Loucy (cell line): ENCODE measurements at regions not wholly inside any gene's neighbourhood (a gene's known extent, or its start where the extent isn't known, plus 50 kb on each side); places are given as distances from the start of the nearest gene placed in this dataset.

ENCODE experiments used
- H2AFZ ChIP-seq: fragments of 200-600 bp; sonication (generic); 2 replicates; pipeline ENCODE4 v1.6.0; 2016; ENCODE audit warnings: antibody characterized with exemption, mild to moderate bottlenecking, low read length, moderate library complexity
- H3F3A ChIP-seq: fragments of 200-600 bp; 2 replicates; pipeline ENCODE4 v1.6.0; 2016; ENCODE audit warnings: antibody characterized with exemption, low read depth, mild to moderate bottlenecking
- H3K27me3 ChIP-seq: fragments of 200-600 bp; sonication (generic); 2 replicates; pipeline ENCODE4 v1.6.1; 2014; ENCODE audit warnings: low read length, mild to moderate bottlenecking; ENCODE audit not compliant: insufficient read depth, poor library complexity, severe bottlenecking
- H3K36me3 ChIP-seq: fragments of 200-600 bp; sonication (generic); 2 replicates; pipeline ENCODE4 v1.6.1; 2016; ENCODE audit warnings: low read length; ENCODE audit not compliant: insufficient read depth
- H3K4me1 ChIP-seq: fragments of 200-600 bp; sonication (generic); 2 replicates; pipeline ENCODE4 v1.5.1; 2014; ENCODE audit warnings: low read length, mild to moderate bottlenecking; ENCODE audit not compliant: insufficient read depth, poor library complexity, severe bottlenecking
- H3K4me2 ChIP-seq: fragments of 200-600 bp; sonication (generic); 2 replicates; pipeline ENCODE4 v1.6.0; 2014; ENCODE audit warnings: antibody characterized with exemption, low read length, low read depth, mild to moderate bottlenecking; ENCODE audit not compliant: poor library complexity, severe bottlenecking
- H3K4me3 ChIP-seq: fragments of 200-600 bp; sonication (generic); 2 replicates; pipeline ENCODE4 v1.5.1; 2014; ENCODE audit warnings: low read length, mild to moderate bottlenecking, mixed read lengths; ENCODE audit not compliant: poor library complexity, severe bottlenecking
- H3K79me2 ChIP-seq: fragments of 200-600 bp; sonication (generic); 2 replicates; pipeline ENCODE4 v1.6.1; 2014; ENCODE audit warnings: low read length; ENCODE audit not compliant: insufficient read depth
- H3K9ac ChIP-seq: fragments of 200-600 bp; sonication (generic); 2 replicates; pipeline ENCODE4 v1.6.0; 2014; ENCODE audit warnings: mild to moderate bottlenecking, low read depth, low read length, moderate library complexity; ENCODE audit not compliant: poor library complexity, severe bottlenecking
- H3K9me2 ChIP-seq: fragments of 200-600 bp; sonication (generic); replicated peaks from 2 replicates; pipeline ENCODE4 v1.6.1; 2016; ENCODE audit warnings: low read depth, low read length, mixed read lengths
- H3K9me3 ChIP-seq: fragments of 200-600 bp; sonication (generic); 2 replicates; pipeline ENCODE4 v1.6.1; 2014; ENCODE audit warnings: mild to moderate bottlenecking, antibody characterized with exemption, low read length, low read depth; ENCODE audit not compliant: insufficient read depth
- H4K20me1 ChIP-seq: fragments of 200-600 bp; sonication (generic); 2 replicates; pipeline ENCODE4 v1.6.0; 2014; ENCODE audit warnings: antibody characterized with exemption, low read length, mild to moderate bottlenecking; ENCODE audit not compliant: insufficient read depth, poor library complexity, severe bottlenecking
- CTCF ChIP-seq: fragments of 200-600 bp; sonication (generic); conservative IDR thresholded peaks from 2 replicates; pipeline ENCODE4 v1.5.1; 2014; ENCODE audit warnings: mild to moderate bottlenecking, antibody characterized with exemption, low read length
- EZH2phosphoT487 ChIP-seq: fragments of 200-600 bp; IDR thresholded peaks from 2 replicates; pipeline ENCODE4 v1.6.1; 2018; ENCODE audit warnings: antibody characterized with exemption, mild to moderate bottlenecking, moderate library complexity, borderline replicate concordance

GRCh38 chr1:68551459-68551858 lies 54.6 kb upstream of the DEPDC1 start:
- no peaks in the 10 kb centered on the region for H4K20me1 ChIP-seq
- H3F3A ChIP-seq: no peaks in the 10 kb centered on the region
- H3K36me3 ChIP-seq: no peaks in the 10 kb centered on the region
- no peak for TF ChIP-seq CTCF
- TF ChIP-seq EZH2phosphoT487: no peak
- no peaks in the 10 kb centered on the region for H3K4me1 ChIP-seq
- no peak overlapping the region for H2AFZ ChIP-seq
- peaks cover 5% of the 10 kb centered on the region; the same call in 1 of the 2 replicates for H3K9me3 ChIP-seq
- H3K27me3 ChIP-seq: no peaks in the 10 kb centered on the region
- no peak overlapping the region for H3K4me2 ChIP-seq
- no peak overlapping the region for H3K9ac ChIP-seq
- H3K9me2 ChIP-seq: no peaks in the 10 kb centered on the region
- H3K4me3 ChIP-seq: no peak overlapping the region
- H3K79me2 ChIP-seq: no peaks in the 10 kb centered on the region

- no peak overlapping the region for H2AFZ ChIP-seq
- H3K9ac ChIP-seq: no peak overlapping the region
- peaks cover 1% of the 10 kb centered on the region; the same call in 1 of the 2 replicates for H3K9me3 ChIP-seq
- H3K4me1 ChIP-seq: no peaks in the 10 kb centered on the region
- no peak for TF ChIP-seq CTCF
- no peak for TF ChIP-seq EZH2phosphoT487
- no peak overlapping the region for H3K4me2 ChIP-seq
- H4K20me1 ChIP-seq: no peaks in the 10 kb centered on the region
- H3K9me2 ChIP-seq: no peaks in the 10 kb centered on the region
- no peaks in the 10 kb centered on the region for H3K79me2 ChIP-seq
- no peaks in the 10 kb centered on the region for H3K27me3 ChIP-seq
- H3K4me3 ChIP-seq: no peak overlapping the region
- H3K36me3 ChIP-seq: no peaks in the 10 kb centered on the region
- H3F3A ChIP-seq: no peaks in the 10 kb centered on the region
These were observed 61.6 kb upstream of the DEPDC1 start for GRCh38 chr1:68558321-68559026.

GRCh38 chr1:68565923-68566322 lies 69.0 kb upstream of the DEPDC1 start:
- H3F3A ChIP-seq: no peaks in the 10 kb centered on the region
- no peaks in the 10 kb centered on the region for H3K27me3 ChIP-seq
- no peak overlapping the region for H3K9ac ChIP-seq
- H3K9me3 ChIP-seq: no peaks in the 10 kb centered on the region
- no peak overlapping the region for H3K4me2 ChIP-seq
- no peaks in the 10 kb centered on the region for H3K4me1 ChIP-seq
- TF ChIP-seq EZH2phosphoT487: no peak
- TF ChIP-seq CTCF: no peak
- H2AFZ ChIP-seq: no peak overlapping the region
- H3K79me2 ChIP-seq: no peaks in the 10 kb centered on the region
- no peaks in the 10 kb centered on the region for H4K20me1 ChIP-seq
- no peaks in the 10 kb centered on the region for H3K9me2 ChIP-seq
- no peaks in the 10 kb centered on the region for H3K36me3 ChIP-seq
- no peak overlapping the region for H3K4me3 ChIP-seq
